IPS-20b (cell line): ENCODE measurements at regions not wholly inside any gene's neighbourhood (a gene's known extent, or its start where the extent isn't known, plus 50 kb on each side); places are given as distances from the start of the nearest gene placed in this dataset.
"Not testable (repeated sequence)": the region's sequence is repeated elsewhere in the genome, so short reads cannot be mapped to it uniquely, and the experiment has no call there.

Source experiments
- H3K27ac ChIP-seq: one replicate; pipeline ENCODE4 v1.5.1; 2013; ENCODE audit warnings: low read length
- H3K27me3 ChIP-seq: 2 replicates; pipeline ENCODE4 v1.6.1; 2013; ENCODE audit warnings: mild to moderate bottlenecking, low read length, inconsistent platforms; ENCODE audit not compliant: insufficient read depth
- H3K36me3 ChIP-seq: 2 replicates; pipeline ENCODE4 v1.6.1; 2013; ENCODE audit warnings: low read depth, mild to moderate bottlenecking, inconsistent platforms, low read length, moderate library complexity; ENCODE audit not compliant: insufficient read depth
- H3K4me1 ChIP-seq: 2 replicates; pipeline ENCODE4 v1.6.1; 2013; ENCODE audit warnings: mild to moderate bottlenecking, control low read depth, inconsistent platforms, low read length, moderate library complexity; ENCODE audit not compliant: insufficient read depth
- H3K4me3 ChIP-seq: 2 replicates; pipeline ENCODE4 v1.5.1; 2013; ENCODE audit warnings: mild to moderate bottlenecking, low read length, inconsistent platforms
- H3K9ac ChIP-seq: 2 replicates; pipeline ENCODE4 v1.6.1; 2013; ENCODE audit warnings: low read depth, mild to moderate bottlenecking, inconsistent platforms, low read length, moderate library complexity
- H3K9me3 ChIP-seq: 2 replicates; pipeline ENCODE4 v1.6.1; 2013; ENCODE audit warnings: mild to moderate bottlenecking, low read depth, low read length, inconsistent platforms; ENCODE audit not compliant: insufficient read depth

DNA sequence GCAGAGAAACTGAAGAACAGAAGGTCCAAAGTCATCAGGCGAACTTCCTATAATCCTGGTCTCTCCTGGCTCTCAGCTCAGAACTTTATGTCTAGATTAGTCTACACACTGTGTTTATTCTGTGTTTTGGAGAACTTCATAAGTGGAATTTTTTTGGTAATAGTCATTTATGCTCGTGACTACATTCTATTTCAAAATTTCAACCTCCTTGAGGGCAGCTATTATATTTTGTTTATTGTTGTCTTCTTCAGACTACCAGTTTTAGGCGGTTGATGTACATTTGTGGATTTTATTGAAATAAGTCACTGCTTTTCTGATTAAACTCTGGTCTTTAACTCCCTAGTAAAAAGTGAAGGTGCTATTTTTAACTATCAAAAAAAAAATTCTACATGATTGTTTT lies 816.6 kb downstream of the SATB2 start:
- Histone ChIP-seq H3K9me3 (no peaks in the 10 kb centered on the region), H3K36me3 (no peaks in the 10 kb centered on the region), H3K9ac (no peak overlapping the region)

DNA sequence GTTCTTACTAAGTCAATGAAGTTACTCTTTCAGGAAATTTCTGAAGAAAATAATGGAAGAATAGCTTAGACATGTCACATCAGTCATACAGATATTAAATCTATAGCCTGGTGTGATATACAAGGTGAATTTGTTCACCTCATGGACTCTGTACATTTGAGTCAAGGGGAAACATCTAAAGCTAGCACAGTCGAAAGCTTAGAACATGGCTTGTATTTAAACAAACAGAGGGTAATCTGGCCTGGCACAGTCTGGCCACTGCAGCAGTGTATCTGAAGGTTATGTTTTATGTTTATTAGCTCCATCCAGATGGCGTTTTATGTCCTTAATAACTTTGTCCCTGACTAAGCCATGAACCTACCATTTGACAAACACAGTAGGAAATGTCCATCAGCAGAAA lies 817.3 kb downstream of the SATB2 start:
- H3K9ac ChIP-seq, result no peak overlapping the region
- H3K9me3 ChIP-seq, result no peaks in the 10 kb centered on the region
- no peaks in the 10 kb centered on the region for H3K4me1 ChIP-seq

More for the DNA sequence above, 816.6 kb downstream of the SATB2 start:
- H3K4me3 ChIP-seq, result no peak overlapping the region
- no peaks in the 10 kb centered on the region for H3K4me1 ChIP-seq
- no peak overlapping the region for H3K27ac ChIP-seq
- no peaks in the 10 kb centered on the region for H3K27me3 ChIP-seq

DNA sequence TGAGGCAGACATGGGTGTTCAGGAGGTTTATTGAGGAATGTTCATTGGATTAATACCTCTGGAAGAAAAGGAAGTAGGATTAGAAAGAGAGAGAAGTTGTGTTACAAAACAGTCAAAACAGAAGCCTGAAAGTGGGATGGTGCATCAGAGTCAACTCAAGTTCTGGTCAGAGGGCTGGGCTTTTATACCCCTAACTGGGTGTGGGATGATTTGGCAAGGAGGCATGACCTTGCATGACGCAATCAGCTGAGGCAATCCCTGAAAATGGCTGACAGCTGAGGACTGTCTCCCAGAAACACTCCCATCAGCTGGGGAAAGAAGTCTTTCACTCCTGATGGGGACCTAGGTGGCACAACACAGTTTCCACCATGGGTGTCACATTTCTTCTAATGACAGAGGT lies 818.2 kb downstream of the SATB2 start:
- H3K27ac ChIP-seq, result no peak overlapping the region
- H3K9ac ChIP-seq, result no peak overlapping the region
- H3K36me3 ChIP-seq, result no peaks in the 10 kb centered on the region
- H3K9me3 ChIP-seq, result no peaks in the 10 kb centered on the region
- no peaks in the 10 kb centered on the region for H3K27me3 ChIP-seq
- H3K4me1 ChIP-seq, result no peaks in the 10 kb centered on the region
- H3K4me3 ChIP-seq, result no peak overlapping the region

More for the DNA sequence above, 817.3 kb downstream of the SATB2 start:
- no peaks in the 10 kb centered on the region for H3K27me3 ChIP-seq
- no peak overlapping the region for H3K4me3 ChIP-seq
- no peak overlapping the region for H3K27ac ChIP-seq
- no peaks in the 10 kb centered on the region for H3K36me3 ChIP-seq

DNA sequence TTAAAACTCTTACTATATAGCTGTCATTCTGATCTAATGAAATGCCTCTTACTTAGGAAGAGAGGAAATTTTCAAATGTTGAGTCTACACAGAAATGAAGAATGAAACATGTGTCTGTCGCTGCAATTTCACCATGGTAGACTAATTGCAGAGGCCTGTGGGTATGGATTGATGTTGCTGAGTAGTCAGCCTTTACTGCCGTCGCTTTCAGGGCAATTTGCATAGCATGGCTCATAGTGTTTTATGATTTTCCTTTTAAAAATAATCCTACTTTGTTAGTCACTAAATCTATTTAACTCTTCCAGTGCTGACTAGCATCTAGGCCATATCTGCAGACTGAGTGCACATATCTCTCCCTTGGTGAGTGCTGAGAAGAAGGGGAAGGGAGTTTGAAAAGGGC lies 819.2 kb downstream of the SATB2 start:
- Histone ChIP-seq H3K4me1 (no peaks in the 10 kb centered on the region), H3K9ac (no peak overlapping the region), H3K9me3 (no peaks in the 10 kb centered on the region), H3K27me3 (no peaks in the 10 kb centered on the region), H3K36me3 (no peaks in the 10 kb centered on the region), H3K27ac (no peak overlapping the region), H3K4me3 (no peak overlapping the region)

DNA sequence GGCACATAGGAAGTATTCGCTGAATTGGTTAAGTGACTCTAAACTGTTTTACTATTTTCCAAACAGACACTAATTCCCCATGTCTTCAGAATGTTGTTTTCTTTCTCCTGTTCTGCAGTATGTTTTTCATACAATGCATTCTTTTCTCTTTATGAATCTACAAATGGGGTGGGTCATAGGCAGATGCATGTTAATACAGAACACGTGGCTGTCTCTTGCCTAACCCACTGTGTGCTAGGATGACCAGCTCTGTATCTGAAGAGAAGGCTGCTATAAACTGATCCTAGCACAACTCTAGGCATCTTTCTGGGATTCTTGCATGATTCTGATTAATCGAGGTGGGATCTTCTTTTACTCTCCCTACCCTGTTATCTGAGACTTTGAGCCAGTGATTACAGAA lies 826.0 kb downstream of the PLCL1 start:
- no peaks in the 10 kb centered on the region for H3K4me1 ChIP-seq
- no peak overlapping the region for H3K9ac ChIP-seq
- H3K9me3 ChIP-seq, result no peaks in the 10 kb centered on the region
- H3K4me3 ChIP-seq, result no peak overlapping the region
- H3K36me3 ChIP-seq, result no peaks in the 10 kb centered on the region
- H3K27ac ChIP-seq, result no peak overlapping the region
- no peaks in the 10 kb centered on the region for H3K27me3 ChIP-seq

DNA sequence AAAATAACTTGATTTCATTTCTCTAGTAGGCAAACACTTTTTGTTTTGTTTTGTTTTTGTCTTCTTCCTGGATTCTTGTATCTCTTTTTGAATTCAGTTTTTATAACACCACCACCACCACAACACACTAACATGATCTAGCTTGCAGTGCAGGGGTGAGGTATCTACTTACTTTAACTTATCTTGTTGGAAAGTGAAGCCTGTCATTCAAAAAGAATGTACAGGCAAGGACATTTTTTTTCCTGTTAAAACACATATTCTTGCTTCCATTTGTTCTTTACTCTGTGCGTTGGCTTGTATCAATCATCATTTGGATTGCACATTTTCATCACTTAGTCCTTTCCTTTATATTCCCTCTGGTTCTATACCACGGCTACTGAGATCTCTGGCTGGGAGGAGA lies 824.2 kb downstream of the PLCL1 start:
- Histone ChIP-seq H3K9me3 (no peaks in the 10 kb centered on the region), H3K4me1 (no peaks in the 10 kb centered on the region), H3K36me3 (no peaks in the 10 kb centered on the region), H3K4me3 (no peak overlapping the region), H3K9ac (no peak overlapping the region), H3K27me3 (no peaks in the 10 kb centered on the region), H3K27ac (no peak overlapping the region)

DNA sequence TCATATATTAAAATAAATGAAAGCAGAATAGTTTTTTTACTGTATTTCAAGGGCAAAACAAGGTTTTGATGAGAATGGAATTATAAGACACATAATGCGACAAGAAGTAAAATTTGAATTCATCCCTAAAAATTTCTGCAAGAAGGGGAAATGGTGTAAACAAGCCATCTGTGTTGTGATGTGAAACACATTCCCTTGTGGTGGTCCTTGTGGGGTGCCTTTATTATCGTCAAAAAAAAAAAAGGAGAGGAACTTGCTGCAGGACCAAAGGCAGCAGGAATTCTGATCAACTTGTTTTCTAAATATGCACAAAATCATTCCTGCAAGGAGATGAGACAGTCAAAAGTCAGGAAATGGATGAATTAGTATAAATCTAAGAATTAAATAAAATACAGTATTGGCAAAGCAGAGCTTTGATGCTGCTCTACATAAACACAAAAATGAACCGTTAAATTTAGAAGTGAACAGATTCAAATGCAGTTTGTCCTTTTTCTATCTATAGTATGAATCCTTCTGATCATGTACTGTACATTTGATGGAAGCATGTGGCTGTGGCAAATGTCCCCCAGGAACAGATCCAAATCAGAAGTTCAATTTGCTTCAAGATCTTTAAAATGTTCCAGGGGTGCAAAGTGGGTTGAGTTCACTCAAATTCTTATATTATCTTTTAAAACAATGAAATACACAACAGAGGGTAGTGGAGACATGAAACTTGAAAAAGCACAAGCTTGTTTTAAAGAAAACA lies 818.8 kb downstream of the PLCL1 start:
- Histone ChIP-seq H3K4me1 (no peaks in the 10 kb centered on the region), H3K27me3 (no peaks in the 10 kb centered on the region), H3K36me3 (no peaks in the 10 kb centered on the region), H3K27ac (no peak overlapping the region), H3K4me3 (no peak overlapping the region), H3K9ac (no peak overlapping the region), H3K9me3 (no peaks in the 10 kb centered on the region)

DNA sequence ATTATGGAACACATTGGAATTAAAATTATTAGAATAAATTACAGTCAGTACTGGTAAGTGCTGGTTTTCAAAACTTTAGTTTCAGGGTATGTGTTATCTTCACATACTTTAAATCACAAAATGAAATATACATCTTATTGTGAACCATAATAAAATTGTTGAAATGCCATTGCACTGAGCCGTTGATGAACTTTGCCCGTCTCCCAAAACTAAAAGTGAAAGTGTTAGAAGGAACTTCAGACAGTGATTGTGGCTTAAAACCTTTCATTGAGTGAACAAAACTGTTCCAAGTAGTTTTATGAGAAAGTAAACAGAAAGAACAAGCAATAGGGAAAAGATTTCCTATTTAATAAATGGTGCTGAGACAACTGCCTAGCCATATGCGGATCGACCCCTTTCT lies 811.6 kb downstream of the PLCL1 start:
- Histone ChIP-seq H3K27me3 (no peaks in the 10 kb centered on the region), H3K36me3 (no peaks in the 10 kb centered on the region), H3K9ac (no peak overlapping the region), H3K4me3 (no peak overlapping the region), H3K9me3 (no peaks in the 10 kb centered on the region), H3K27ac (no peak overlapping the region), H3K4me1 (no peaks in the 10 kb centered on the region)

DNA sequence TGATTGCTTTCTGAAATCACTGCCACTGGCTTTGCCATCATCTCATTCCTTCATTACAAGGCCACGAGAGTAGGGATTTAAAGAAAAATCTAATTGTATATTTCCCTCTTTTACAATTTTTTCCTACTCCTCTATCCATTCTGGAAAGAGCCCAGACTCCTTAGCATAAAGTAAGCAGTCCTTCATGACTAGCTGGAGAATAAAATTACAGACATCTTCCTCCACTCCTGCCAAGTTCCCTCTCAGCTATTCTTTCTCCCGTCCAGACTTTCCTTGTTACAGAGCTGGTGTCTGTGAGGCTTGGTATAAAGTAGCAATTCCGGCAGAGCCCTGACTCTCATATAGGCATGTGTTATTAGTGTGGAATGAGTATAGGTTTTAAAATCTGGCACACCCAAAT lies 806.8 kb downstream of the PLCL1 start:
- Histone ChIP-seq H3K27ac (no peak overlapping the region), H3K27me3 (no peaks in the 10 kb centered on the region), H3K9me3 (no peaks in the 10 kb centered on the region), H3K36me3 (no peaks in the 10 kb centered on the region), H3K4me1 (no peaks in the 10 kb centered on the region), H3K4me3 (no peak overlapping the region), H3K9ac (no peak overlapping the region)

DNA sequence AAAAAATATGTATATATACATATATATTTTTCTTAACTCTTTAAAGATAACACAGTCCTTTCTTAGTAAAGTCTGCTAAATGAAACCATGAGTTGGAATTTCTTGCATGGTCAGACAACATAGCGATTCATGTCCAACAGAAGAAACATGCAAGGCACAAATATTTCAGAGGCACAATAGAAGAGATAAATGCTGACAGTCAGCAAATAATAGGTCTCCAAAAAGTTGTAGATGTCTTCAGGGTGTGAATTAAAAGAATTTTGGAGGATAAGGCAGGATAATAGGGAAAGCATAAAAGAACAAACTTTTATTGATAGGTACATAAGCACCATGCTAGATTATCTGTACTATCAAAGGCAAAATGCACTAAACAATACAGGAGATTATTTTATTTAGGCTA lies 800.2 kb downstream of the PLCL1 start:
- no peaks in the 10 kb centered on the region for H3K36me3 ChIP-seq
- no peak overlapping the region for H3K4me3 ChIP-seq
- H3K27me3 ChIP-seq, result no peaks in the 10 kb centered on the region
- H3K9ac ChIP-seq, result no peak overlapping the region
- no peak overlapping the region for H3K27ac ChIP-seq
- no peaks in the 10 kb centered on the region for H3K4me1 ChIP-seq
- H3K9me3 ChIP-seq, result no peaks in the 10 kb centered on the region

DNA sequence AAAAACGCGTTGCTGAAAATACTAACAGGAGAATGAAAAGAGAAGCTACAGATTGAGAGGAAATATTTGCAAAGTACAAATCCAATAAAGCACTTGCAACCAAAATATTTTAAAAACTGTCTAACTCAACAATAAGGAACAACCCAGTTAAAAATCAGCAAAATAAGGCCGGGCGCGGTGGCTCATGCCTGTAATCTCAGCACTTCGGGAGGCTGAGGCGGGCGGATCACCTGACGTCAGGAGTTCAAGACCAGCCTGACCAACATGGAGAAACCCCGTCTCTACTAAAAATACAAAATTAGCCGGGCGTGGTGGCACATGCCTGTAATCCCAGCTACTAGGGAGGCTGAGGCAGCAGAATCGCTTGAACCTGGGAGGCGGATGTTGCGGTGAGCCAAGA lies 798.6 kb downstream of the PLCL1 start:
- H3K4me1 ChIP-seq, H3K36me3 ChIP-seq, H3K27ac ChIP-seq, H3K4me3 ChIP-seq, H3K9me3 ChIP-seq, H3K27me3 ChIP-seq, H3K9ac ChIP-seq: not testable (repeated sequence)

DNA sequence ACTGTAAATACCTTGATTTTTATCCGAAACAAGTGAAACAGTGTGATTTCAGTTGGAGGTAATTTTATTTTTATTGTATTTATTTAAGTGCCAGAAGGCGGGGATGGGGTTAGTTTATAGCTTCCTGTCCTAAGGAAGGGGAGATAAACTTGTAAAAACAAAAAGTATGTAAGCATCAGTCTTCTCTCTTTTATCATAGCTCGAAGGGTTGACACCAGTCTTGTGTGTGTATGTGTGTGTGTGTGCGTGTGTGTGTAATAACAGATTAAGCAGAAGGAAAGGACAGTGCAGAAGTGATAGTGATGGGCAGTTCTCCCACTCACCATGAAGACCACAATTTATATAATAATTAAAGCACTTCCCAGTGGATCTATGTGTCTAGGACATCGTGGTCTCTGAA lies 793.3 kb downstream of the PLCL1 start:
- Histone ChIP-seq H3K9ac (no peak overlapping the region), H3K27ac (no peak overlapping the region), H3K27me3 (no peaks in the 10 kb centered on the region), H3K36me3 (no peaks in the 10 kb centered on the region), H3K4me1 (no peaks in the 10 kb centered on the region), H3K9me3 (no peaks in the 10 kb centered on the region), H3K4me3 (no peak overlapping the region)
